K562 (cell line): ENCODE measurements at regions not wholly inside any gene's neighbourhood (a gene's known extent, or its start where the extent isn't known, plus 50 kb on each side); places are given as distances from the start of the nearest gene placed in this dataset.

Experiments used
- ATAC-seq: fragments of 200-7000 bp; cut with Tn5 transposase; 3 replicates; pipeline ENCODE4 v1.9.1; 2020; ENCODE audit warnings: moderate library complexity
- BruUV-seq: library from RNA; stranded (reverse); fragments of 400-500 nt; replicated peaks from 2 replicates; lab custom pipeline; 2021; lab: Mats Ljungman, UMichigan
- CTCF ChIA-PET: fragments of 300-600 bp; formaldehyde crosslinking; extraction: SDS; loops from one replicate; lab custom pipeline; 2021; ENCODE audit warnings: low intra/inter-chr PET ratio; lab: Yijun Ruan, JAX
- POLR2A ChIA-PET: fragments of 300-600, 350-650 bp; sonication (Branson Sonifier 250); formaldehyde crosslinking; extraction: SDS; loops from one replicate; lab custom pipeline; 2021; ENCODE audit warnings: antibody characterized with exemption, inconsistent platforms; lab: Yijun Ruan, JAX
- DNase-seq, 4 experiments: peaks; one replicate each; pipeline versions ENCODE4 v3.0.0 to v3.0.0-alpha.2; 2011 to 2018; ENCODE audit warnings: low spot score in 3 of 4, mixed read lengths in 3 of 4; ENCODE audit errors: extremely low read depth in 1 of 4
- FAIRE-seq: peaks from 2 replicates; lab custom pipeline; 2011; peaks lifted over from hg19 to GRCh38; lab: Jason Lieb, UNC
- H2AFZ ChIP-seq: 2 replicates; pipeline ENCODE4 v1.6.0; 2011; ENCODE audit warnings: low read depth, low read length, control low read depth, inconsistent platforms
- H3K27ac ChIP-seq: fragments of 200-600 bp; 3 replicates; pipeline ENCODE4 v1.8.0; 2011; ENCODE audit warnings: low read depth, mild to moderate bottlenecking, control low read depth, inconsistent platforms, low read length, moderate library complexity, mixed read lengths; ENCODE audit errors: extremely low read depth
- H3K27me3 ChIP-seq, 2 experiments: fragments of 300-600 bp in 1 of 2; 2 replicates in 1 of 2; 3 replicates in 1 of 2; pipeline versions ENCODE4 v1.6.0 to v1.8.0; 2011; ENCODE audit warnings: inconsistent platforms in 2 of 2, low read length in 2 of 2, mild to moderate bottlenecking in 1 of 2, mixed read lengths in 1 of 2, moderate library complexity in 1 of 2; ENCODE audit not compliant: control insufficient read depth in 2 of 2, insufficient read depth in 2 of 2
- H3K36me3 ChIP-seq: fragments of 300-600 bp; 3 replicates; pipeline ENCODE4 v1.8.0; 2011; ENCODE audit warnings: mild to moderate bottlenecking, low read length, inconsistent platforms; ENCODE audit not compliant: control insufficient read depth, insufficient read depth
- H3K4me1 ChIP-seq, 2 experiments: fragments of 200-600 bp in 1 of 2; replicated peaks in 1 of 2; 2 replicates in 1 of 2; 3 replicates in 1 of 2; pipeline versions ENCODE4 v1.5.1 to v1.8.0; 2011; ENCODE audit warnings: inconsistent platforms in 2 of 2, low read length in 2 of 2, mild to moderate bottlenecking in 1 of 2, mixed read lengths in 1 of 2, moderate library complexity in 1 of 2; ENCODE audit not compliant: control insufficient read depth in 2 of 2, insufficient read depth in 2 of 2
- H3K4me2 ChIP-seq: 2 replicates; pipeline ENCODE4 v1.6.1; 2011; ENCODE audit warnings: low read length, control low read depth, inconsistent platforms, mixed read lengths; ENCODE audit not compliant: insufficient read depth
- H3K4me3 ChIP-seq: fragments of 200-600 bp; sonication (generic), shearing (Covaris generic); 2 replicates; pipeline ENCODE4 v1.5.1; 2016; ENCODE audit warnings: control low read depth, inconsistent platforms
- H3K79me2 ChIP-seq: fragments of 200-600 bp; 3 replicates; pipeline ENCODE4 v1.8.0; 2011; ENCODE audit warnings: low read length, inconsistent platforms; ENCODE audit not compliant: control insufficient read depth, insufficient read depth
- H3K9ac ChIP-seq, 2 experiments: 2 replicates each; pipeline versions ENCODE4 v1.6.0 to v1.6.1; 2011; ENCODE audit warnings: low read depth in 2 of 2, low read length in 2 of 2, control low read depth in 1 of 2, inconsistent platforms in 1 of 2, mild to moderate bottlenecking in 1 of 2, mixed read lengths in 1 of 2; ENCODE audit not compliant: insufficient read depth in 1 of 2
- H3K9me1 ChIP-seq: one replicate; pipeline ENCODE4 v1.6.0; 2011; ENCODE audit warnings: inconsistent platforms, mild to moderate bottlenecking, low read length, moderate library complexity; ENCODE audit not compliant: control insufficient read depth, insufficient read depth
- H3K9me3 ChIP-seq: replicated peaks from 2 replicates; pipeline ENCODE4 v1.5.1; 2011; ENCODE audit warnings: low read depth, low read length, inconsistent platforms; ENCODE audit not compliant: control insufficient read depth, insufficient read depth
- H4K20me1 ChIP-seq: replicated peaks from 2 replicates; pipeline ENCODE4 v1.6.1; 2011; ENCODE audit warnings: low read length, inconsistent platforms, mixed read lengths; ENCODE audit not compliant: control insufficient read depth, insufficient read depth
- ATF7 ChIP-seq: fragments of 450-650 bp; IDR thresholded peaks from 2 replicates; pipeline ENCODE4 v1.7.1; 2014; ENCODE audit warnings: mild to moderate bottlenecking, moderate library complexity
- CBFB ChIP-seq: sonication (generic); formaldehyde crosslinking; IDR thresholded peaks from 2 replicates; pipeline ENCODE4 v1.4.0; 2020; ENCODE audit warnings: mild to moderate bottlenecking, missing genetic modification reagents
- CHAMP1 ChIP-seq: fragments of 450-650 bp; IDR thresholded peaks from 2 replicates; pipeline ENCODE4 v1.6.1; 2016; ENCODE audit warnings: mild to moderate bottlenecking
- COPS2 ChIP-seq: fragments of 450-650 bp; conservative IDR thresholded peaks from 2 replicates; pipeline ENCODE4 v1.6.1; 2016; ENCODE audit warnings: mild to moderate bottlenecking, moderate library complexity
- ETS1 ChIP-seq: conservative IDR thresholded peaks from 2 replicates; pipeline ENCODE4 v1.6.1; 2011; ENCODE audit warnings: low read depth, mild to moderate bottlenecking, low read length; ENCODE audit not compliant: control insufficient read depth
- FIP1L1 ChIP-seq: fragments of 200-400 bp; formaldehyde crosslinking; IDR thresholded peaks from 2 replicates; pipeline ENCODE4 v1.6.1; 2018; ENCODE audit warnings: mild to moderate bottlenecking, low read depth, low read length; ENCODE audit not compliant: poor library complexity, severe bottlenecking
- NCOA4 ChIP-seq: fragments of 450-650 bp; IDR thresholded peaks from 2 replicates; pipeline ENCODE4 v1.6.1; 2018; ENCODE audit warnings: mild to moderate bottlenecking; ENCODE audit not compliant: partially characterized antibody
- NR2C2 ChIP-seq, 2 experiments: fragments of 200-800 bp in 1 of 2; sonication (Bioruptor generic) in 1 of 2; sonication (generic) in 1 of 2; formaldehyde crosslinking in 1 of 2; IDR thresholded peaks; 2 replicates each; pipeline versions ENCODE4 v1.6.1 to v1.8.0; 2016 to 2022; ENCODE audit warnings: mild to moderate bottlenecking in 1 of 2, missing compliant biosample characterization in 1 of 2, missing genetic modification characterization in 1 of 2, missing genetic modification reagents in 1 of 2
- RBM14 ChIP-seq: fragments of 200-400 bp; formaldehyde crosslinking; IDR thresholded peaks from 2 replicates; pipeline ENCODE4 v1.6.1; 2018; ENCODE audit warnings: low read depth, mild to moderate bottlenecking, low read length, moderate library complexity, borderline replicate concordance; ENCODE audit not compliant: insufficient read depth
- RHOXF2B ChIP-seq: fragments of 250-450 bp; sonication (Bioruptor Pico); conservative IDR thresholded peaks from 2 replicates; pipeline ENCODE4 v1.5.1; 2021
- SP1 ChIP-seq: sonication (generic); formaldehyde crosslinking; IDR thresholded peaks from 2 replicates; pipeline ENCODE4 v1.8.1; 2022; ENCODE audit warnings: mild to moderate bottlenecking, missing genetic modification reagents
- ZNF143 ChIP-seq: sonication (generic); formaldehyde crosslinking; IDR thresholded peaks from 2 replicates; pipeline ENCODE4 v1.9.0; 2022; ENCODE audit warnings: mild to moderate bottlenecking, missing genetic modification reagents
- ZNF217 ChIP-seq: sonication (generic); formaldehyde crosslinking; IDR thresholded peaks from 2 replicates; pipeline ENCODE4 v1.8.0; 2022; ENCODE audit warnings: mild to moderate bottlenecking, missing genetic modification reagents
- whole genome bisulfite sequencing: fragments of 100-300 bp; shearing (Covaris generic); methylation state at CpG from one replicate; pipeline ENCODE4 v1.1.6; 2016; ENCODE audit warnings: low coverage, mixed read lengths; ENCODE audit not compliant: insufficient coverage; ENCODE audit errors: missing lambda C conversion rate; 5-methylcytosine and 5-hydroxymethylcytosine counted together
- in situ Hi-C: fragments of 300-500 bp; cut with MboI; formaldehyde crosslinking; loops from 4 replicates; pipeline ENCODE4 v1.15.0; 2018; ENCODE audit warnings: inconsistent platforms, mixed read lengths
- intact Hi-C: fragments of 100-400 bp; cut with micrococcal nuclease; formaldehyde crosslinking; loops from 2 replicates; pipeline ENCODE4 v1.14.2; 2022

GRCh38 chr1:83763361-83764095, 235.4 kb downstream of the TTLL7 start:
- FAIRE-seq (no peak), ATAC-seq (no peak), DNase-seq (no peak)
- H3K27me3 ChIP-seq: no peaks in the 10 kb centered on the region
- no peak overlapping the region for H3K27ac ChIP-seq
- H3K4me1 ChIP-seq: no peaks in the 10 kb centered on the region
- no peak overlapping the region for H3K9ac ChIP-seq
- H4K20me1 ChIP-seq: no peaks in the 10 kb centered on the region
- H3K4me2 ChIP-seq: no peak overlapping the region
- no peaks in the 10 kb centered on the region for H3K9me1 ChIP-seq
- WGBS: under 1% methylated on average over 6 of the region's 6 CpGs
- CTCF ChIA-PET: no interaction called here
- H3K4me3 ChIP-seq: no peak overlapping the region
- POLR2A ChIA-PET: no interaction called here
- H3K79me2 ChIP-seq: no peaks in the 10 kb centered on the region
- intact Hi-C loops (no loop called here), in situ Hi-C loops (no loop called here)
- BruUV-seq: no TSS peak
- no peaks in the 10 kb centered on the region for H3K9me3 ChIP-seq
- TF ChIP-seq COPS2 (no peak), RHOXF2B (no peak), NCOA4 (no peak), ZNF217 (CRISPR knock-in tag) (no peak), ZNF143 (CRISPR knock-in tag) (no peak), CHAMP1 (no peak), RBM14 (no peak), ETS1 (no peak), ATF7 (no peak), NR2C2 (CRISPR knock-in tag; IDR thresholded peaks at IDR 0.05) (no peak), NR2C2 (tag; IDR thresholded peaks at IDR 0.05) (no peak), FIP1L1 (no peak), CBFB (CRISPR knock-in tag) (no peak), SP1 (no peak)
- H2AFZ ChIP-seq: no peak overlapping the region
- no peaks in the 10 kb centered on the region for H3K36me3 ChIP-seq
